Stimulated activated CD8-positive, alpha-beta memory T cell treated with anti-CD3 and anti-CD28 coated beads, Interleukin-4, amount 100 ng/mL, for 4 hours (primary cell): ENCODE measurements at regions not wholly inside any gene's neighbourhood (a gene's known extent, or its start where the extent isn't known, plus 50 kb on each side); places are given as distances from the start of the nearest gene placed in this dataset.

ENCODE experiments used
- DNase-seq, 2 donors: peaks; one replicate each; pipeline ENCODE4 v3.0.0-alpha.2; 2020; ENCODE audit warnings: low read depth in 2 of 2, low spot score in 1 of 2

DNA sequence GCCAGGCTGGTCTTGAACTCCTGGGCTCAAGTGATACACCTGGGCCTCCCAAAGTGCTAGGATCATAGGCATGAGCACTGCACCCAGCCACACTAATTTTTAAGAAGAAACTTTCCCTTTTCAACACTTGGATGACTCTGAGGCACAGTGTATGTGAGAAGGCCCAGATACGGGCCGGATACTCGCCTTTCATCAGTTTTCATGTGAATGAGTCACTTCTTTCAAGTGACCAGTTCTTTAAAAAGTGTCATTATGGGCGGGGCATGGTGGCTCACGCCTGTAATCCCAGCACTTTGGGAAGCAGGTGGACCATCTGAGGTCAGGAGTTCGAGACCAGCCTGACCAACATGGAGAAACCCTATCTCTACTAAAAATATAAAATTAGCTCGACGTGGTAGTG is 120.8 kb downstream of the CTTN start:
- no peak for DNase-seq

DNA sequence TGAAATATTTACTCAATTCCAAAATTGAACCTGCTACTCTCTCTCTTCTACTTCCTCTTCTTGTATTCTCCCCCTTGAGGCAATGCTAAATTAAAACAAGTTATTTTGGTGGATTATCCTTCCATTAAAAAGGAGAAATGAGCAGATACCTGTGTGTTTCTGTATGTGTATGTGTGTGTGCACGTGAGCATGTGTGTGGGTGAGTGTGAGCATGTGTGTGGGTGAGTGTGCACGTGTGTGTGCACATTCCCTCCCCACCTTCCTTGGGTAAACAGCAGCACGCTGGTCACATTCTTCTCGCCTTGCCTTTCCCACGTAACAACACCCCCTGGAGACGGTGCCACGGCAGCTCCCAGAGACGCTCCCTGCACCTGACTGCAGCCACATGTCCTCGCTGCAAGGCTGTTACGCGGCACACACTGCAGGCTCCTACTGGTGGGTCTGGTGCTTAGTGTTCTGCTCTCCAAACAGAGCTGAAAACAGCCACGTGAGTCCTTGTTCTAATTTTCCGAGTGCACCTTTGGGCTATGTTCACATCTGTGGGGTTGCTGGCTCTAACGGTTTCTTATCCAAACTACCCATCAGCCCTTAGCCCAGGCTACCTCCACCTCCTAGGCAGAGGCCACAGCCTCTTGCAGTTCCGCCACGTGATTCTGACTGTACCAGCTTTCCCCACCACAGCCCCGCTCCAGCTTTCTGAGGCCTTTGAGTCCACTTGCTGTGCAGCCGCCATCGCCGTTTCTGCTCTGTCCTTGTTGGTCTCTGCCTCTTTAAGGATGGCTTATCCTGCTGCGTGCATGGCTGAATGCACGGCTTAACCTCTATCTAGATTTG is 123.4 kb downstream of the CTTN start:
- no peak for DNase-seq

DNA sequence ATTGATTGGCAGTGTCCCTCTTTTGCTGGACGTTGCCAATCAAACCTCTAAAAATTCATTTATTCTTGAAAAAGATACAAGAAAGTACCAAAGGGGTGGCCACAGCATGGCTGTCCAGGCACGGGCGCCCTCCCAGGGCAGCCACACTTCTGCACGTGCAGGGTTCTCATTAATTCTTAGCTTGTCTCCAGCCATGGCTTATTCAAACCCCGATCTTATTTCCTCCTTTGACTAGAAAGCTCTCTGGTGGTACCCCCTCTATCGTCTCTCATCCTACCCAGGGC is 123.9 kb downstream of the CTTN start:
- no peak for DNase-seq

DNA sequence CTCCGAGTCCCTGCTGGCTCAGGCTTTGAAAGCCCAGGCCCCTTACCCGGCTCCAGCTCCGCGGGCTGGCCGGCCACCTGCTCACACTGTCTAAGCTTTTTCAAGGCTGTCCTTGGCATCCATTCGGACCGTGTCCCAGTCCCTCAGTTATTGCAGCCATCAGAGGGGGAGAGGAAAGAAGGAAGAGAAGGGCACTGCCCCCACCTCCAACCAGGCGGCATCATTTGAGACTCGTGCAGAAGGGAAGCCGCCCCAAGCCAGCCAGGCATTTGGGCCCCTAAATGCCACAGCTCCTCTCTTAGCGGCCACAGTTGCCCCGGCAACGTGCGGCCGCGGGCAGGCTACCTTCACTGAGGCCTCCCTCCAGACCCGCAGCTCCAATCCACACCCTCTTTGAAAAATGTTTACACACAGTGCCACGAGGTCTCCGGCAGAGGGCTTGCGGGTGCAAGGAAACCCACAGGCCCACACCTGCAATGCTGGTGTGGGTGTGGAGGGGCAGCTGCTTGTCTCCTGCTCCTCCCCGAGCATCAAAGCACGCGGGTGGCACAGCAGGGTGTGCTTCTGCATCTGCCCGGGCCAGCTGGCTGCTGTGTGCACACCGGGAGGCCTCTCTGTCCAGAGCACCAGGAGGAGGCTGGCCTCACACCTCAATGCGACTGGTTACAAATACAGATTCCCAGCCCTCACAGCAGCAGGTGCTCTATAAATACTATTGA is 124.4 kb downstream of the CTTN start:
- no peak for DNase-seq

DNA sequence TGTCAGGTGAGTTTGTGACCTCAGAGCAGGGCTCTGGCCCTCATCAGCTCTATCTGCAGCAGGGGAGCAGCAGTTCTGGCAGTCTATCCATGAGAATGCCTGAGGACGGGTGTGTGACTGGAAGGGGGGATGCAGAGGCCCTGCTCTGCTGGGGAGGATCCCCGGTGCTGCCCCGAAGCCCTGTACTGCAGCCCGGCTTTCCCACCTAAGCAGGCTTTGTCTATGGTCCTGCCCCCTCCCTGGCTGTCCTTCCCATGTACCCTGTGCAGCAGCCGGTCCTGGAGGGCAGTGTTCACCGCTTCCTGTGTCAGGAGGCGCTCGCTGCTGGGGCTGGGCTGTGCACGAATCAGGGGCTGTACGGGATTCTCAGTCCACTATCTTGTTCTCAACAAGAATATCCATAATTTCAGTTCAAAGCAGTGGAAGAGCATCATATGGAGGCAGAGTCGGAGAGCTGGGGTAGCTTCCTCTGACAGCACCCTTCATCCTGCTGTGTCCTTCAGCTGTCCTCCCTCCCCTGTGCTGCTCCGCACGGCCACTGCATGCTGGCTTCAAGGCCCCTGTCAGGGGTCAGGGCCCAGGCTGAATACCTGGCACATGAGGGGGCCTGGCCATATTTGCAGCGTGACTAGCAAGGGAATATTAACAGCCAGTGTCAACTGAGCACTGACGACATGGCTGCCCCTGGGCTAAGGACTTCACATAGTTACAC is 125.2 kb downstream of the CTTN start:
- no peak for DNase-seq

DNA sequence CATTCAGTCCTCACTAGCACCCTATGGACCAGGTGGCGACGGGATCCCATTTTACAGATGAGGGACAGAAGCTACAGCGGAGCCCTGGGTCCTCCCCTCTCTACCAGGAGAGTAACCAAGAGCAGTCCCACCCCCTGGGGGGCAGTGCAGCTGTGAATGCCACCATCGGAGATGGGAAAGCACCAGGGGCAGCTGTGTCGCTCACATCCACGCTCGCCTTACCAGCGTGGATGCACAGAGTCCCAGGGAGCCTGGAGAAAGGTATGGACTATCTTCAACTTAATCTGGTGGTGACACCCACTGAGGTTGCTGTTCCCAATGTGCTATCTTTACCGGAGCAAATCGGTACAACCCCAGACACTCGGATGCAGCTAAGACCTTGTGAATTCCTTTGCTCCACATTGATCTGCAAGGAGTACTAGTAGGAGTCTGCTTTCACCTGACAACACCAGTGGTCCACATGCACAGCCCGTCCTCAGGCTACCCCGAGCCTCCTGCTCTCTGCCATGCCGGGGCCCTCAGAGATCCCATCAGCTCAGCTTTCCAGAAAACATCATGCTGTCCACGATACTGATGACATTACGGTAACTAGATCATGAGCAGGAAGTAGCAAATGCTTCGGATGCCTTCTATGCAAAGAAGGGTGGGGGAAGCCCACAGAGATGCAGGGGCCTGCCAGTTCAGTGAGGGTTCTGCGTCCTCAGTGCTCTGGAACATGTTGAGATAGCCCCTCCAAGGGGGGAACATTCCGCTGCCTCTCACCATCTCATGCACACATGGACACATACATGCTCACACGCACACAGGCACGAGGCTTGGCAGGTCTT is 126.0 kb downstream of the CTTN start:
- DNase-seq: no peak

DNA sequence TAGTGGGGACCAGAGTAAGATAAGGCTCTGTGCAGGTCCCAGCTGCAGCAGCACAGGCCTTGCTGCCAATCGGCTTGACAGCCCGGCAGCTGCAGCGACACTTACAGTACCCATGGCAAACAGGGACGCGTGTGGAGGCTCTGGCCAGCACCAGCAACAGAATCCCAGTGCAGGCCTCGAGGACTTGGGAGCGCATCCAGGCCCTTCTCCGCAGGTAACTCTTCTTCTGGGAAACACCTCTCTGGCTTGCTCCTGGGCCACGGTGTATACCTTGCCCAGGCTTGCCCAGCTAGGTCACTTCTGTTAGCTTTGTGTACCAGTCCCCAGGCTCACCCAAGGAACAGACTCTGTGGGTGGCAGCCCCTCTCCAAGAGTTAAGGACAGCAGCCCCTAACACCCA is 126.7 kb downstream of the CTTN start:
- DNase-seq: no peak

DNA sequence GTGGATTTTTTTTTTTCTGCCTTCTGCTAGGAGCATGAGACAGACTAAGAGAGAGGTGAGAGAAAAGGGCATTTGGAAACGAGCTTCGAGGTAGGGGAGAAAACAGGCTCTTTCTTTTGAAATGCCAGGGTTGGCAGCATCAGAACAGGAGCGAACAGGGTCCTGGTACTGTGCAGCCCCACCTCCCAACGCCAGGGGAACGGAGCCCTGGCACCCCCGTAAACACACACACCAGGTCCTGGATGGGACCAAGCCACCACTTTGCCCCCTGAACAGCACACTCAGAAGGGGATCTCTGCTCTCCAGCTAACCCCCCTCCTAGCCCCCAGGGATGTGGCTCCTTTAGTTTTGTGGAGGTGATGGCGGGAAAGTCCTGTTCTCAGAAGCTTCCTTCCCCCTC is 127.1 kb downstream of the CTTN start:
- no peak for DNase-seq

DNA sequence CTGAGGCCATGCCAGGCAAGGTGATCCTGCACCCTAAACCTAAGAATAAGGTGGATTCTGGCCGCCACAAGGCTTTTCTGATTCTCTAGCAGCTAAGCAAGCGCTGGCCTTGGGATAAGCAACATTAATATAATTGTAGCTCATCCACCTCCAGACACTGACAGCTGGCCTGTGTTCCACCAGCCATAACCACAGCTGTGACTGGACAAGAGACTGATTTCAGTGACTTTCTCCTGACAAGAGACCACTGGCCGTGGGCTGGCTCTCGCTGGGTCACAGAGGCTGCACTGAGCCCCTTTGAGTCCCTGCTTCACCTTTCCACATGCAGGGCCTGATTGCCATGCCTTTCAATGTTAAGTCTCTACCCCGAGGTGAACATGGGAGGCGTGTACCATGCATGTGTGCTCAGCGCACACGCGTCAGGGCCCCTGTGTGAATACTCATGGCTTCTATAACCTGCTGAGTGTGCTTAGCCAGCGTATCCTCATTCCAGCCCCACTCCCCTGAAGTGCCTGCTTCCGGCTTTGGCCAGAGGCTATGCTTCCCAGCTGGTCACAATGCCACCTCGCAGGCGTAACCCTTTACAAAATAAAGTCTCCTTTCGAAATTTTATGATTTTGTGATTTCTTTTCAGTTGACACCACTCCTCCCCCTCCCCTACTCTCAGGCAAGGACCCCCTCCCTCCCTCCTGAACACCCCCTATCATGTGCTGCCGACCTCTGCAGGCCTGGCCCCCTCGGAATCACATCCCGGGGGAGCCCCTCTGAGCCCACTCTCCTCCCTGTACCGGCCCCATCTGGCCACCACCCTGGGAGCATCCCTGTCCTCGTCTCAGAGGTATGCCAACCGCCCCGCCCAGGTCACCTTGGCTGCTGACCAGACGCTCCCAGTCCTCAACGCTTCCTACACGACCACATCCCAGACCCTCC is 128.1 kb downstream of the CTTN start:
- no peak for DNase-seq

DNA sequence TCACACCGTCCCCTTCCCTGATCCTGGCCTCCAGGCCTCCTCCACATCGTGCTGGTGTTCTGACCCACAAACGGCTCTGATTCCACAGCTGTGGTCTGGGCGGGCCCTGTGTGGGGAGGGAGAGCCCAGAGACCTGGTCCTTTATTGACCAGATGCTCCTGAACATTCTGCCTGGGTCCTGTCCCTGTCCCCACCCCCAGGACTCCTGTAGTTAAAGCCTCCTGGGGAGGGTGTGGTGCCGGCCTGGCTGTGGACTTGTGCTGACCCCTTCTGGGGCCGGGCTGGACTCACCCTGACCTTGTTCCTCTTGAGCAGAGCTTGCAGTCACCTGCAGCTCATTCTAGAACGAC is 128.7 kb downstream of the CTTN start:
- DNase-seq: no peak

DNA sequence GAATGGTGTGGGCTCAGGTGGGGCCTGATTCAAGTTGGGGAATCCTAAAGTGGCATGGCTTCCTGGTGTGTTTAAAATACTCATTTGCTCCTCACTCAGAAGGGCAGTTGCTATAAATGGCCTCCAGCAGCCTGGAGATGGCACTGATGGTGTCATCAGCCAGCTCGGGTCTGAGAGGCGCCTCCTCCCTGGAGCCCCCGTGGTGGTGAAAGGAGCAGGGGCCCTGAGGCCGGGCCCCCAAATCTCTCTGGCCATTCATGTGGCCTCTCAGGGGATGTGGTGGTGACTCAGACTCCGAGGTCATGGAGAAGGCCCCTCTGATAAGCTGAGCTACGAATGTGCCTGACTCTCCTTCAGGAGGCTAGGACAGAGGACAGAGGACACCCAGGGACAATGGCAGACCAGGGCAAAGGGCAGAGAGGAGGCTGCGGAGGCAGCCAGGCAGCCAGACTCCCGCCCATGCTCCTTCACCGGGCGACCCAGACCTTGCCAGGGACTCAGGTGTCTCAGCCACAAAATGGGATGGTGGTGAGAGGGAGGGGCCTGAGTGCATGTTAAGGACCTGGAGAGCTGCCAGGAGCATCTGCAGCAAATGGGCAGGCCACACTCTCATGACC is 129.2 kb downstream of the CTTN start:
- no peak for DNase-seq

DNA sequence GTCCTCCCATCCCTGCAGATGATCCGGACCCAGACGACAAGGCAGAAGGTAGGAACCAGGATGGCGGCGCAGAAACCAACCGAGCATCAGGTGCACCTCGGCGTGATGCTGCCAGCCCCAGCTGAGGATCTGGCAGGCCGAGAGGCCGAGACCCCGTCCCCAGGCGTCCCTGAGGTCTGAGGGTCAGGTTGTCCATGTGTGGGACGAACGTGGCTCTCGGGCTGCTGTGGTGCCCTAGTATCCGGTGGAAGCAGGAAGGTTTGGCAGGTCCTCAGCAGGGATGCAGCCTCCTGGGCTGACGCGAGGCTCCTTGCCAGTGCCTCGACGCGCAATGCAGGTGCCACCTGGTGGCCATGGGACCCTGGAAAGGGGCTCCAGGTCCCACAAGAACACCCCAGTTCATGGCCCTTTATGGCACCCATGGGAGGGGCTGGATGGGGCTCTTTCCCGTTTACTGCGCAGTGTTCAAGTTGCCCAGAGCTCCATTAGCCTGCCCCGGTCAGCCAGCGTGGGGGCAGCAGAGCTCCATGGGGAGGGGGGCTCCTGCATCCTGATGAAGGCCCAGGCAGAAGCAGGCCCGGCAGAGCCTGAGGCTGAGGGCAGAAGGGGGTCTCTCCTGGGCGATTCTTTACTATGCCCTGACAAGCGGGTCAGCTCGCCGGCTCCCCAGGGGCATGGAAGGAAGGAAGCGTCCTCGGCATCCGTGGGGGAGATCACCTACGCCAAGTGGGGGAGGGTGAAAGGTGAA is 129.9 kb downstream of the CTTN start:
- DNase-seq: no peak

DNA sequence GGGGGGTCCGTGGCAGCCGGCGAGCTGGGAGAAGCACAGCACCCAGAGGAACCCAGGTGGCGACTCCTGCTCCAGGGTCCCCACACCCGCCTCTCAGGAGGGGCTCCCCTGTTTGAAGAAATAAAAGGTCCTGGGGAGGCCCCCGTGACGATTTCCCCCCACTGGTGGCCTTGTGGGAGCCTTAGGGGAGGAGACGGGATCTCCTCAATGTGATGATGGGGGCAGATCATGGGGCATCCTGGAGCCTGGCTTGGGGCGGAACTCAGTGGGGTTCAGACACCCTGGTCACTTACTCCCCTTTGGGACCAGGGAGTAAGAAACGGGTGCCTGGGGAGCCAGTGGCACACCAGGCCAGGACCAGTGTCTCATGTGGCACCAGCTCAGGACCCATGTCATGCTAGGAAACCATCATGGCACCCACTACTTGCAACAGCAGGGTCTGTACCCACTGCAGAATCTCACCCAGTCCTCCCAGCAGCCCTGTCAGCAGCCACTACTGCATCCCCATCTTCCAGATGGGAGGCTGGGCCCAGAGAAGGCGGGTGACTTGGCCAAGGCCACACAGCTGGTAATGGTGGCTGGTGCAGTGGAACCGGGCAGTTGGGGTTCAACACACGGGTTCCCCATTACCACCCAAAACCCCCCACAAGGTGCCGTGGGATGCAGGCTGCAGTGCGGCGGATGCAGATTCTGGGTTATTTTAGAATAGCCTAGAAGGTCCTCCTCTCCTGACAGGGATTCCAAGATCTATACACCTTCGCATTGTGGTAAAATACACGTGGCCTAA is 130.7 kb downstream of the CTTN start:
- DNase-seq: no peak

DNA sequence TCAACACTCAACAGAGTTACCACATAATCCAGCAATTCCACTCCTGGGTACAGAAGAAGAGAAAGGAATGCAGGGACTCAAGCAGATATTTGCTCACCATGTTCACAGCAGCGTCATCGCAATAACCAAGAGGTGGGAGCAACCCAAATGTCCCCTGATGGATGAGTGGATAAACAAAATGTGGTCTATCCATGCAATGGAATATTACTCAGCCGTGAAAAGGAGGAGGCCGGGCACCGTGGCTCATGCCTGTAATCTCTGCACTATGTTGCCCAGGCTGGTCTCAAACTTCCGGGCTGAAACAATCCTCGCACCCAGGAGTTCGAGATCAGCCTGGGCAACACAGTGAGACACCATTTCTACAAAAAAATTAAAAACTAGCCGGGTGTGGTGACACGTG is 131.7 kb downstream of the CTTN start:
- no peak for DNase-seq

DNA sequence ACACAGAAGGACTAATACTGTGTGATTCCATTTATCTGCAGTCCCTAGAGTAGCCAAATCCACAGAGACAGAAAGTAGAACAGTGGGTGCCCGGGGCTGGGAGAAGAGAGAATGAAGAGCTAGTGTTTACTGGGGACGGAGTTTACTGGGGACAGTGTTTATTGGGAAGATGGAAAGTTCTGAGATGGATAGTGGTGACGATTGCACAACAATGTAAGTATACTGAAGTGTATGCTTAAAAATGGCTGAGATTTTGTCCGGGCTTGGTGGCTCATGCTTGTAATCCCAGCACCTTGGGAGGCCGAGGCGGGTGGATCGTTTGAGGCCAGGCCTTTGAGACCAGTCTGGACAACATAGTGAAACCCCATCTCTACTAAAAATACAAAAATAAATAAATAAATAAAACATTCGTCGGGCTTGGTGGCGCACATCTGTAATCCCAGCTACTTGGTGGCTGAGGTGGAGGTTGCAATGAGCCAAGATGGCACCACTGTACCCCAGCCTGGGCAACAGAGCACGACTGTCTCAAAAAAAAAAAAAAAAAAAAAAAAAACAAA is 132.4 kb downstream of the CTTN start:
- DNase-seq: no peak

DNA sequence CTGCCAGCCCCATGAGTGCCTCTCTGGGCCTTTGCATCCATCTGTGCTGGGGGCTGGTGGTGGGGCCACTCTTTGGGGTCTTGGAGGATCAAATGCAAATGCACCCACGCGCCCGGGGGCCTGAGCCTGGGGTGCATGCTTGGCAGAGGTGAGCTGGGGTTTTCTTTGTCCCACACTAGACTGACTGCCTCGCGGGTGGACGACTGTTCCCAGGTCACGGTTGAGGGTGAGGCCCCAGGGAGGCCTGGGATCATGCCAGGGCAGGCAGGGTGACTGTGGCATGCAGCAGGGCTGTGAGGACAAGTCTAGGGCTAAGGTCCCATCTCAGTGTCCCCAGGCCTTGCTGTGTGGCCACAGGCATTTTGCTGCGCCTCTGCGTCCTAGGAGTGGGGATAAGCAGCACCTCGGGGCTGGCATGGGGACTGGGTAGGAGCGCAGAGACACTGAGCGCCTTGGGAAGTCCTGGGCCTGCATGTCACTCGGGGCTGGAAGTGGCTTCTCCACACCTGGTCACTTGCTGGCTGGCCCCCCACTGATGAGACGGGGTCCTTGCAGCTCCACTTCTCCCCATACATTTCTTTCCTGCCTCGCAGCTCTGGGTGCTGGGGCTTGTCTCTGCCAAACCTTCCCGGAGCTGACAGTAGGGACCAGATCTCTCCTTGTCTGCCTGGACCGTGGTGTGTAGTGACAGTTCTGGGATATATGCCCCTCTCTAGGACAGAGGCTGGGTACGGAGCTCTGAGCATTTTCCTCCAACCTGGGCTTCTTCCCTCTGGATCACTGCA is 133.1 kb downstream of the CTTN start:
- no peak for DNase-seq

DNA sequence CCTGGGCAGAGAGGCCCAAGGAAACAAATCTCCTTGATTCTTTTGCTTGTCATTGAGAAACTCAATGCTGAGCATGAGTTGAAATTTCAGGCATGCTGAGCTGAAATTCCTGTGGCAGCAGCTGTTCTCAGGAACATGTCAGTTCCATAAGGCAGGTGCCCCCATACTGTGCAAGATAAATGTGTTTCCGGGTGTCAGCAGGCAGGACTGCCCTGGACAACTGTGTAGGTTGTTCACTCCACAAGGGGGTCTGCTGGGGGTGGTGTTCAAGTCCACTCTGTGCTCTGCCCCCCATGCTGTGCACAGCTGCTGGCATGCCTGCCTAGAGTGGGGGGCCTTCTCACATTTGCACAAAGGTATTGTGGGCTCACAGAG is 133.7 kb downstream of the CTTN start:
- no peak for DNase-seq

DNA sequence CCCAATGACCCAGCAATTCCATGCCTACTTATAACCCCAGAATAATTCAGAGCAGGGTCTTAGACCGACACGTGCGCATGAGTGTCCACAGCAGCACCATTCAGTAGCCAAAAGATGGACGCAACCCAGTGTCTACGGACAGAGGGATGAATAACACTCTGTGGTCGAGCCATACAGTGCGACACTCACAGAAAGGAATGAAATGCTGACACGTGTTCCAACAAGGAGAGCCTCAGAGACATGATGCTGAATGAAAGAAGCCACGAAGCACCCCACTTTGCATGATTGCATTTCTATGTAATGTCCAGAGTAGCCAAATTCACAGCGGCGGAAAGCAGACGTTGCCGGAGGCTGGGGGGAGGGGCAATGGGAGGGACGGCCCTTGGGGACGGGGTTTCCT is 134.4 kb downstream of the CTTN start:
- DNase-seq: no peak
